Central memory CD8-positive, alpha-beta T cell (primary cell): ENCODE measurements at regions not wholly inside any gene's neighbourhood (a gene's known extent, or its start where the extent isn't known, plus 50 kb on each side); places are given as distances from the start of the nearest gene placed in this dataset.

Source experiments
- ATAC-seq: fragments of 150-1000 bp; cut with Tn5 transposase; replicated peaks from 2 replicates; pipeline ENCODE4 v1.10.0; 2022; ENCODE audit warnings: mild to moderate bottlenecking, moderate FRiP score, moderate number of reproducible peaks; ENCODE audit not compliant: poor library complexity, severe bottlenecking; ENCODE audit errors: extremely low read depth
- DNase-seq, 2 donors: peaks; one replicate each; pipeline ENCODE4 v3.0.0; 2021; ENCODE audit warnings: low spot score in 2 of 2
- H3K27ac Mint-ChIP-seq: one replicate; pipeline ENCODE4 v1.8.0; 2022; ENCODE audit warnings: low read depth, mild to moderate bottlenecking, moderate library complexity, mixed read lengths
- H3K27me3 Mint-ChIP-seq: one replicate; pipeline ENCODE4 v1.8.0; 2022; ENCODE audit warnings: mixed read lengths
- H3K36me3 Mint-ChIP-seq: one replicate; pipeline ENCODE4 v1.8.0; 2022; ENCODE audit warnings: mild to moderate bottlenecking, moderate library complexity, mixed read lengths; ENCODE audit not compliant: insufficient read depth
- H3K4me1 Mint-ChIP-seq: one replicate; pipeline ENCODE4 v1.8.0; 2022; ENCODE audit warnings: mixed read lengths
- H3K4me3 Mint-ChIP-seq: one replicate; pipeline ENCODE4 v1.8.0; 2022; ENCODE audit warnings: mild to moderate bottlenecking, moderate library complexity, mixed read lengths
- H3K9me3 Mint-ChIP-seq: one replicate; pipeline ENCODE4 v1.8.0; 2022; ENCODE audit warnings: mixed read lengths

- H3K36me3 Mint-ChIP-seq = peaks cover 6% of the 10 kb centered on the region
- H3K27me3 Mint-ChIP-seq = no peaks in the 10 kb centered on the region
- H3K4me1 Mint-ChIP-seq = peaks cover 43% of the 10 kb centered on the region
- ATAC-seq = no peak
- H3K4me3 Mint-ChIP-seq = no peak overlapping the region
- no peak for DNase-seq
- H3K27ac Mint-ChIP-seq = peak overlapping the region; percentile 98
- no peaks in the 10 kb centered on the region for H3K9me3 Mint-ChIP-seq
These were observed 572.9 kb upstream of the DIPK2B start for GRCh38 chrX:45773572-45773971.

- Mint-ChIP-seq H3K27ac (peak overlapping the region; percentile 98), H3K36me3 (peaks cover 15% of the 10 kb centered on the region), H3K27me3 (no peaks in the 10 kb centered on the region), H3K4me3 (peak overlapping the region; percentile 79), H3K9me3 (no peaks in the 10 kb centered on the region), H3K4me1 (peaks cover 43% of the 10 kb centered on the region)
- ATAC-seq (peak; percentile 74), DNase-seq (peak; percentile 17 to 48)
These were observed 571.1 kb upstream of the DIPK2B start for GRCh38 chrX:45771560-45772340.

- Mint-ChIP-seq H3K9me3 (no peaks in the 10 kb centered on the region), H3K27ac (peak overlapping the region; percentile 98), H3K4me3 (peak overlapping the region; percentile 79), H3K27me3 (no peaks in the 10 kb centered on the region), H3K36me3 (peaks cover 15% of the 10 kb centered on the region), H3K4me1 (peaks cover 42% of the 10 kb centered on the region)
- DNase-seq (no peak), ATAC-seq (no peak)
These were observed 570.4 kb upstream of the DIPK2B start for GRCh38 chrX:45771114-45771513.

GRCh38 chrX:45769761-45770582, 569.3 kb upstream of the DIPK2B start:
- H3K4me3 Mint-ChIP-seq = peak overlapping the region; percentile 79
- no peaks in the 10 kb centered on the region for H3K27me3 Mint-ChIP-seq
- DNase-seq = no peak
- ATAC-seq = peak; percentile 17
- H3K9me3 Mint-ChIP-seq = no peaks in the 10 kb centered on the region
- H3K4me1 Mint-ChIP-seq = peaks cover 51% of the 10 kb centered on the region
- peak overlapping the region; percentile 98 for H3K27ac Mint-ChIP-seq
- peaks cover 19% of the 10 kb centered on the region for H3K36me3 Mint-ChIP-seq

- H3K4me1 Mint-ChIP-seq = peaks cover 53% of the 10 kb centered on the region
- H3K27me3 Mint-ChIP-seq = no peaks in the 10 kb centered on the region
- ATAC-seq (no peak), DNase-seq (no peak)
- peak overlapping the region; percentile 79 for H3K4me3 Mint-ChIP-seq
- H3K9me3 Mint-ChIP-seq = no peaks in the 10 kb centered on the region
- peak overlapping the region; percentile 98 for H3K27ac Mint-ChIP-seq
- peaks cover 19% of the 10 kb centered on the region for H3K36me3 Mint-ChIP-seq
These were observed 568.1 kb upstream of the DIPK2B start for GRCh38 chrX:45768666-45769236.

GRCh38 chrX:45766981-45767501, 566.4 kb upstream of the DIPK2B start:
- Mint-ChIP-seq H3K4me3 (peak overlapping the region; percentile 79), H3K27me3 (no peaks in the 10 kb centered on the region), H3K27ac (peak overlapping the region; percentile 98), H3K36me3 (peaks cover 19% of the 10 kb centered on the region), H3K4me1 (peaks cover 56% of the 10 kb centered on the region), H3K9me3 (no peaks in the 10 kb centered on the region)
- DNase-seq = no peak
- ATAC-seq = peak; percentile 31

- peaks cover 51% of the 10 kb centered on the region for H3K4me1 Mint-ChIP-seq
- no peaks in the 10 kb centered on the region for H3K9me3 Mint-ChIP-seq
- peaks cover 16% of the 10 kb centered on the region for H3K36me3 Mint-ChIP-seq
- peak overlapping the region; percentile 98 for H3K27ac Mint-ChIP-seq
- no peak for DNase-seq
- ATAC-seq = peak; percentile 34
- no peaks in the 10 kb centered on the region for H3K27me3 Mint-ChIP-seq
- peak overlapping the region; percentile 64 for H3K4me3 Mint-ChIP-seq
These were observed 565.1 kb upstream of the DIPK2B start for GRCh38 chrX:45765767-45766166.

- ATAC-seq (no peak), DNase-seq (no peak)
- Mint-ChIP-seq H3K9me3 (no peaks in the 10 kb centered on the region), H3K4me3 (peak overlapping the region; percentile 64), H3K36me3 (peaks cover 17% of the 10 kb centered on the region), H3K27ac (peak overlapping the region; percentile 98), H3K27me3 (no peaks in the 10 kb centered on the region), H3K4me1 (peaks cover 53% of the 10 kb centered on the region)
These were observed 564.6 kb upstream of the DIPK2B start for GRCh38 chrX:45765281-45765680.

GRCh38 chrX:45762699-45763647, 562.3 kb upstream of the DIPK2B start:
- ATAC-seq = no peak

GRCh38 chrX:45761920-45762319, 561.2 kb upstream of the DIPK2B start:
- no peak for ATAC-seq
- Mint-ChIP-seq H3K27ac (peak overlapping the region; percentile 58), H3K4me1 (peaks cover 53% of the 10 kb centered on the region), H3K9me3 (no peaks in the 10 kb centered on the region), H3K4me3 (peak overlapping the region; percentile 59), H3K27me3 (no peaks in the 10 kb centered on the region), H3K36me3 (peaks cover 10% of the 10 kb centered on the region)
- no peak for DNase-seq

More at GRCh38 chrX:45762699-45763647, 562.3 kb upstream of the DIPK2B start:
- peak overlapping the region; percentile 58 for H3K27ac Mint-ChIP-seq
- peaks cover 19% of the 10 kb centered on the region for H3K36me3 Mint-ChIP-seq
- no peaks in the 10 kb centered on the region for H3K9me3 Mint-ChIP-seq
- H3K4me1 Mint-ChIP-seq = peaks cover 59% of the 10 kb centered on the region
- H3K4me3 Mint-ChIP-seq = peak overlapping the region; percentile 59
- no peaks in the 10 kb centered on the region for H3K27me3 Mint-ChIP-seq
- DNase-seq = no peak

GRCh38 chrX:45760187-45760742, 559.6 kb upstream of the DIPK2B start:
- ATAC-seq = no peak
- no peaks in the 10 kb centered on the region for H3K9me3 Mint-ChIP-seq
- peak overlapping the region; percentile 60 for H3K4me3 Mint-ChIP-seq
- peak overlapping the region; percentile 85 for H3K27ac Mint-ChIP-seq
- peaks cover 9% of the 10 kb centered on the region for H3K36me3 Mint-ChIP-seq
- DNase-seq = no peak
- no peaks in the 10 kb centered on the region for H3K27me3 Mint-ChIP-seq
- peaks cover 50% of the 10 kb centered on the region for H3K4me1 Mint-ChIP-seq
